Transverse colon (tissue), 4 donors: ENCODE measurements at regions not wholly inside any gene's neighbourhood (a gene's known extent, or its start where the extent isn't known, plus 50 kb on each side); places are given as distances from the start of the nearest gene placed in this dataset.
"Not testable (repeated sequence)": the region's sequence is repeated elsewhere in the genome, so short reads cannot be mapped to it uniquely, and the experiment has no call there.

Source experiments
- EP300 ChIP-seq: sonication (generic); formaldehyde crosslinking; IDR thresholded peaks from one replicate; pipeline ENCODE4 v1.6.1; 2017; ENCODE audit warnings: antibody characterized with exemption, low read depth
- POLR2A ChIP-seq: fragments of 450-650 bp; IDR thresholded peaks from one replicate; pipeline ENCODE4 v1.6.1; 2016; ENCODE audit warnings: antibody characterized with exemption, mild to moderate bottlenecking, moderate library complexity
- POLR2AphosphoS5 ChIP-seq, 3 donors: sonication (generic); formaldehyde crosslinking; IDR thresholded peaks; one replicate each; pipeline ENCODE4 v1.6.1; 2016; ENCODE audit warnings: antibody characterized with exemption in 3 of 3
- TF ChIP-seq, protein P1 (sequence below), 5 experiments: fragments of 200-600 bp in 3 of 5; fragments of 450-650 bp in 2 of 5; sonication (generic) in 3 of 5; IDR thresholded peaks; 1 replicate in 2 of 5; 2 replicates in 3 of 5; pipeline ENCODE4 v1.5.1; 2016 to 2017; ENCODE audit warnings: antibody characterized with exemption in 5 of 5, inconsistent platforms in 3 of 5, mild to moderate bottlenecking in 2 of 5, moderate library complexity in 1 of 5

DNA sequence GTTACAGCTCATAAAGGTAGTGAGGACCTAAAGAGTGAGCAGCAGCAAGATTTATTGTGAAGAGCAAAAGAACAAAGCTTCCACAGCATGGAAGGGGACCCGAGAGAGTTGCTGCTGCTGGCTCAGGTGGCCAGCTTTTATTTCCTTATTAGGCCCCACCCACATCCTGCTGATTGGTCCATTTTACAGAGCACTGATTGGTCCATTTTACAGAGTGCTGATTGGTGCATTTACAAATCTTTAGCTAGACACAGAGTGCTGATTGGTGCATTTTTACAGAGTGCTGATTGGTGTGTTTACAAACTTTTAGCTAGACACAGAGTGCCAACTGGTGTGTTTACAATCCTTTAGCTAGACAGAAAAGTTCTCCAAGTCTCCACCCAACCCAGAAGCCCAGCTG lies 256.2 kb upstream of the HTR1E start:
- TF ChIP-seq, protein P1, sequence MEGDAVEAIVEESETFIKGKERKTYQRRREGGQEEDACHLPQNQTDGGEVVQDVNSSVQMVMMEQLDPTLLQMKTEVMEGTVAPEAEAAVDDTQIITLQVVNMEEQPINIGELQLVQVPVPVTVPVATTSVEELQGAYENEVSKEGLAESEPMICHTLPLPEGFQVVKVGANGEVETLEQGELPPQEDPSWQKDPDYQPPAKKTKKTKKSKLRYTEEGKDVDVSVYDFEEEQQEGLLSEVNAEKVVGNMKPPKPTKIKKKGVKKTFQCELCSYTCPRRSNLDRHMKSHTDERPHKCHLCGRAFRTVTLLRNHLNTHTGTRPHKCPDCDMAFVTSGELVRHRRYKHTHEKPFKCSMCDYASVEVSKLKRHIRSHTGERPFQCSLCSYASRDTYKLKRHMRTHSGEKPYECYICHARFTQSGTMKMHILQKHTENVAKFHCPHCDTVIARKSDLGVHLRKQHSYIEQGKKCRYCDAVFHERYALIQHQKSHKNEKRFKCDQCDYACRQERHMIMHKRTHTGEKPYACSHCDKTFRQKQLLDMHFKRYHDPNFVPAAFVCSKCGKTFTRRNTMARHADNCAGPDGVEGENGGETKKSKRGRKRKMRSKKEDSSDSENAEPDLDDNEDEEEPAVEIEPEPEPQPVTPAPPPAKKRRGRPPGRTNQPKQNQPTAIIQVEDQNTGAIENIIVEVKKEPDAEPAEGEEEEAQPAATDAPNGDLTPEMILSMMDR (IDR thresholded peaks at IDR 0.05), result not testable (repeated sequence)
- TF ChIP-seq POLR2A; POLR2AphosphoS5 (IDR thresholded peaks at IDR 0.05); EP300: not testable (repeated sequence)
